Endothelial cell of umbilical vein (primary cell): ENCODE measurements at regions not wholly inside any gene's neighbourhood (a gene's known extent, or its start where the extent isn't known, plus 50 kb on each side); places are given as distances from the start of the nearest gene placed in this dataset.

Experiments used
- CTCF ChIP-seq, 2 donors: IDR thresholded peaks; 1 replicate in 1 of 2; 2 replicates in 1 of 2; pipeline ENCODE4 v1.5.1; 2011; ENCODE audit warnings: low read length in 2 of 2, mild to moderate bottlenecking in 2 of 2, moderate library complexity in 2 of 2, control low read depth in 1 of 2, inconsistent platforms in 1 of 2, low read depth in 1 of 2; ENCODE audit not compliant: insufficient read depth in 1 of 2; ENCODE audit errors: extremely low read depth in 1 of 2
- EZH2 ChIP-seq: IDR thresholded peaks from 2 replicates; pipeline ENCODE4 v1.6.1; 2012; ENCODE audit warnings: borderline replicate concordance, low read depth, mild to moderate bottlenecking, moderate library complexity, low read length, inconsistent platforms; ENCODE audit not compliant: severe bottlenecking
- MYC ChIP-seq: IDR thresholded peaks from one replicate; pipeline ENCODE4 v1.6.1; 2011; ENCODE audit warnings: mild to moderate bottlenecking, low read depth, low read length
- POLR2A ChIP-seq: IDR thresholded peaks from 2 replicates; pipeline ENCODE4 v1.6.1; 2012; ENCODE audit warnings: low read depth, mild to moderate bottlenecking, control low read depth, low read length

- TF ChIP-seq MYC (no peak), EZH2 (no peak), CTCF (IDR thresholded peaks at IDR 0.05; ENCODE audit: extremely low read depth in 1 of 2, insufficient read depth in 1 of 2, low read depth in 1 of 2, low read length in 2 of 2) (no peak), POLR2A (no peak)
Observed at GRCh38 chr4:81522711-81523110, 51.0 kb upstream of the RASGEF1B start.
